ENCODE measurements at regions not wholly inside any gene's neighbourhood (a gene's known extent, or its start where the extent isn't known, plus 50 kb on each side); places are given as distances from the start of the nearest gene placed in this dataset.

- Histone ChIP-seq H4K20me1 (replicated peaks; ENCODE audit: control insufficient read depth, insufficient read depth, low read length) (no peaks in the 10 kb centered on the region), H3K9ac (ENCODE audit: insufficient read depth in 1 of 2, low read depth in 2 of 2, low read length in 2 of 2) (no peak overlapping the region), H3K9me3 (replicated peaks; ENCODE audit: control insufficient read depth, insufficient read depth, low read depth, low read length) (no peaks in the 10 kb centered on the region), H3K27ac (ENCODE audit: extremely low read depth, low read depth, low read length) (no peak overlapping the region), H3K9me1 (ENCODE audit: control insufficient read depth, insufficient read depth, low read length) (no peaks in the 10 kb centered on the region), H3K4me2 (ENCODE audit: insufficient read depth, low read length) (no peak overlapping the region), H3K4me1 (replicated peaks in 1 of 2; ENCODE audit: control insufficient read depth in 2 of 2, insufficient read depth in 2 of 2, low read length in 2 of 2) (peaks cover 0 to 3% of the 10 kb centered on the region in 2 experiments; a peak in 1 of 5 replicates), H3K27me3 (ENCODE audit: control insufficient read depth in 2 of 2, insufficient read depth in 2 of 2, low read length in 2 of 2) (no peaks in the 10 kb centered on the region), H3K4me3 (no peak overlapping the region), H3K79me2 (ENCODE audit: control insufficient read depth, insufficient read depth, low read length) (no peaks in the 10 kb centered on the region), H2AFZ (ENCODE audit: low read depth, low read length) (no peak overlapping the region), H3K36me3 (ENCODE audit: control insufficient read depth, insufficient read depth, low read length) (no peaks in the 10 kb centered on the region)
- peak; percentile 50; the same call in 1 of the 3 replicates for ATAC-seq
- intact Hi-C loops (cut with micrococcal nuclease) (no loop called here), in situ Hi-C loops (cut with MboI) (no loop called here)
- DNase-seq (ENCODE audit: extremely low read depth in 1 of 4, low spot score in 3 of 4) = no peak
- ChIA-PET CTCF (ENCODE audit: low intra/inter-chr PET ratio) (no interaction called here), POLR2A (no interaction called here)
- no peak for FAIRE-seq
- BruUV-seq (replicated peaks) = no TSS peak
- WGBS (ENCODE audit: insufficient coverage, low coverage, missing lambda C conversion rate) = 0% methylated on average over 1 of the region's 1 CpG
- TF ChIP-seq NFIC (IDR thresholded peaks at IDR 0.05) (no peak), MECOM (CRISPR knock-in tag; IDR thresholded peaks at IDR 0.05) (no peak), ZNF778 (CRISPR knock-in tag; IDR thresholded peaks at IDR 0.05) (no peak), ZNF584 (CRISPR knock-in tag; IDR thresholded peaks at IDR 0.05; ENCODE audit: low read depth) (no peak), NFE2L1 (tag; IDR thresholded peaks at IDR 0.05; ENCODE audit: borderline replicate concordance, low read depth) (no peak), ZNF583 (CRISPR knock-in tag; IDR thresholded peaks at IDR 0.05) (no peak), BRD4 (IDR thresholded peaks at IDR 0.05) (no peak), KLF13 (tag; IDR thresholded peaks at IDR 0.05; ENCODE audit: borderline replicate concordance, low read depth) (no peak), SUPT5H (IDR thresholded peaks at IDR 0.05) (no peak), NEUROD1 (IDR thresholded peaks at IDR 0.05; ENCODE audit: borderline replicate concordance, low read depth, low read length, partially characterized antibody) (no peak), CBX2 (IDR thresholded peaks at IDR 0.05; ENCODE audit: insufficient read depth, low read length, poor library complexity, severe bottlenecking) (no peak), JUND (IDR thresholded peaks at IDR 0.05; ENCODE audit: borderline replicate concordance, low read depth, low read length) (peak; percentile 42; the same call in 1 of the 2 replicates), JUND (tag; IDR thresholded peaks at IDR 0.05; ENCODE audit: borderline replicate concordance, low read depth, low read length) (peak; percentile 83), SAP30 (IDR thresholded peaks at IDR 0.05; ENCODE audit: borderline replicate concordance, insufficient read depth, low read depth, low read length, poor library complexity, severe bottlenecking) (no peak), OTX1 (CRISPR knock-in tag; IDR thresholded peaks at IDR 0.05) (no peak), MEIS2 (IDR thresholded peaks at IDR 0.05; ENCODE audit: partially characterized antibody) (peak; percentile 90), HDAC8 (tag; IDR thresholded peaks at IDR 0.05) (no peak), ATF2 (CRISPR knock-in tag; IDR thresholded peaks at IDR 0.05) (no peak)
- TF ChIP-seq, protein P1, sequence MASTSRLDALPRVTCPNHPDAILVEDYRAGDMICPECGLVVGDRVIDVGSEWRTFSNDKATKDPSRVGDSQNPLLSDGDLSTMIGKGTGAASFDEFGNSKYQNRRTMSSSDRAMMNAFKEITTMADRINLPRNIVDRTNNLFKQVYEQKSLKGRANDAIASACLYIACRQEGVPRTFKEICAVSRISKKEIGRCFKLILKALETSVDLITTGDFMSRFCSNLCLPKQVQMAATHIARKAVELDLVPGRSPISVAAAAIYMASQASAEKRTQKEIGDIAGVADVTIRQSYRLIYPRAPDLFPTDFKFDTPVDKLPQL (IDR thresholded peaks at IDR 0.05; ENCODE audit: extremely low read depth, insufficient read length) = no peak
- TF ChIP-seq, protein P2, sequence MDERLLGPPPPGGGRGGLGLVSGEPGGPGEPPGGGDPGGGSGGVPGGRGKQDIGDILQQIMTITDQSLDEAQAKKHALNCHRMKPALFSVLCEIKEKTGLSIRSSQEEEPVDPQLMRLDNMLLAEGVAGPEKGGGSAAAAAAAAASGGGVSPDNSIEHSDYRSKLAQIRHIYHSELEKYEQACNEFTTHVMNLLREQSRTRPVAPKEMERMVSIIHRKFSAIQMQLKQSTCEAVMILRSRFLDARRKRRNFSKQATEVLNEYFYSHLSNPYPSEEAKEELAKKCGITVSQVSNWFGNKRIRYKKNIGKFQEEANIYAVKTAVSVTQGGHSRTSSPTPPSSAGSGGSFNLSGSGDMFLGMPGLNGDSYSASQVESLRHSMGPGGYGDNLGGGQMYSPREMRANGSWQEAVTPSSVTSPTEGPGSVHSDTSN (CRISPR knock-in tag; IDR thresholded peaks at IDR 0.05; ENCODE audit: low read depth) = no peak
- TF ChIP-seq, protein P2 (tag; conservative IDR thresholded peaks at IDR 0.05; ENCODE audit: low read depth) = peak; percentile 92
Measured at GRCh38 chr15:96887730-96888129, 557.2 kb downstream of the NR2F2 start.

Measured in K562 (cell line).